ENCODE measurements at regions not wholly inside any gene's neighbourhood (a gene's known extent, or its start where the extent isn't known, plus 50 kb on each side); places are given as distances from the start of the nearest gene placed in this dataset.

GRCh38 chr4:123980736-123981300 lies 584.2 kb downstream of the SPRY1 start:
- no peak for DNase-seq (ENCODE audit: low read depth, low spot score)
- ChIA-PET POLR2A (no interaction called here), CTCF (no interaction called here)
- no peak overlapping the region for H3K4me3 ChIP-seq (ENCODE audit: low read depth, low read length)
- no peak for TF ChIP-seq CTCF (IDR thresholded peaks at IDR 0.05; ENCODE audit: insufficient read depth, low read length, missing control alignments)

- CTCF ChIA-PET: interaction anchor here (0.7 kb wide), 1 partner anchor 105 kb away, joined by 3 read pairs; no protein-coding TSS in a partner anchor
- no peak for TF ChIP-seq CTCF (IDR thresholded peaks at IDR 0.05; ENCODE audit: insufficient read depth, low read length, missing control alignments)
Measured at GRCh38 chr4:123984886-123985285, 588.3 kb downstream of the SPRY1 start.

GRCh38 chr4:123986268-123986798 lies 589.7 kb downstream of the SPRY1 start:
- ChIA-PET POLR2A (no interaction called here), CTCF (no interaction called here)
- no peak for TF ChIP-seq CTCF (IDR thresholded peaks at IDR 0.05; ENCODE audit: insufficient read depth, low read length, missing control alignments)
- peak; percentile 88 for DNase-seq (ENCODE audit: low read depth, low spot score)
- no peak overlapping the region for H3K4me3 ChIP-seq (ENCODE audit: low read depth, low read length)

More at GRCh38 chr4:123984886-123985285, 588.3 kb downstream of the SPRY1 start:
- H3K4me3 ChIP-seq (ENCODE audit: low read depth, low read length): no peak overlapping the region
- no peak for DNase-seq (ENCODE audit: low read depth, low spot score)
- POLR2A ChIA-PET: no interaction called here

GRCh38 chr4:123987408-123987807 lies 590.8 kb downstream of the SPRY1 start:
- no peak for TF ChIP-seq CTCF (IDR thresholded peaks at IDR 0.05; ENCODE audit: insufficient read depth, low read length, missing control alignments)

GRCh38 chr4:123990310-123990870 lies 593.8 kb downstream of the SPRY1 start:
- TF ChIP-seq CTCF (IDR thresholded peaks at IDR 0.05; ENCODE audit: insufficient read depth, low read length, missing control alignments): no peak
- ChIA-PET CTCF (interaction anchor here (1.7 kb wide), 1 partner anchor 218 kb away, joined by 3 read pairs; no protein-coding TSS in a partner anchor), POLR2A (no interaction called here)
- H3K4me3 ChIP-seq (ENCODE audit: low read depth, low read length): no peak overlapping the region
- no peak for DNase-seq (ENCODE audit: low read depth, low spot score)

More at GRCh38 chr4:123987408-123987807, 590.8 kb downstream of the SPRY1 start:
- ChIA-PET POLR2A (no interaction called here), CTCF (no interaction called here)
- DNase-seq (ENCODE audit: low read depth, low spot score): no peak
- H3K4me3 ChIP-seq (ENCODE audit: low read depth, low read length): no peak overlapping the region

GRCh38 chr4:123994917-123995316 lies 598.3 kb downstream of the SPRY1 start:
- ChIA-PET POLR2A (no interaction called here), CTCF (no interaction called here)
- no peak overlapping the region for H3K4me3 ChIP-seq (ENCODE audit: low read depth, low read length)
- no peak for TF ChIP-seq CTCF (IDR thresholded peaks at IDR 0.05; ENCODE audit: insufficient read depth, low read length, missing control alignments)
- no peak for DNase-seq (ENCODE audit: low read depth, low spot score)
